A549 (cell line): ENCODE measurements at regions not wholly inside any gene's neighbourhood (a gene's known extent, or its start where the extent isn't known, plus 50 kb on each side); places are given as distances from the start of the nearest gene placed in this dataset.

ENCODE experiments used
- ATAC-seq, 2 experiments: fragments of 200-7000 bp in 1 of 2; fragments of >200 bp in 1 of 2; cut with Nextera tagmentation in 1 of 2; cut with Tn5 transposase in 1 of 2; 3 replicates each; pipeline versions ENCODE4 v1.8.0 to v1.9.1; 2018 to 2020; ENCODE audit warnings: mild to moderate bottlenecking in 1 of 2, moderate library complexity in 1 of 2
- CTCF ChIA-PET: fragments of 300-600 bp; sonication (Branson Sonifier 250); formaldehyde crosslinking; extraction: SDS; loops from one replicate; lab custom pipeline; 2021; ENCODE audit warnings: antibody characterized with exemption, inconsistent platforms; lab: Yijun Ruan, JAX
- POLR2A ChIA-PET: fragments of 350-600 bp; formaldehyde crosslinking; extraction: SDS; loops from one replicate; lab custom pipeline; 2021; ENCODE audit warnings: antibody characterized with exemption, inconsistent platforms; lab: Yijun Ruan, JAX
- DNase-seq, 2 experiments: peaks; one replicate each; pipeline versions ENCODE4 v3.0.0 to v3.0.0-alpha.2; 2011 to 2016; ENCODE audit warnings: low read depth in 1 of 2, low spot score in 1 of 2
- FAIRE-seq: peaks from 2 replicates; lab custom pipeline; 2011; peaks lifted over from hg19 to GRCh38; lab: Jason Lieb, UNC
- H3K27ac ChIP-seq, 2 experiments: fragments of >200 bp; sonication (Bioruptor Twin); formaldehyde crosslinking; 3 replicates each; pipeline ENCODE4 v1.5.1; 2016 to 2017
- H3K4me1 ChIP-seq: fragments of >200 bp; sonication (Bioruptor Twin); formaldehyde crosslinking; 3 replicates; pipeline ENCODE4 v1.6.1; 2016
- H3K4me2 ChIP-seq: fragments of >200 bp; sonication (Bioruptor Twin); formaldehyde crosslinking; 3 replicates; pipeline ENCODE4 v1.6.1; 2016
- H3K4me3 ChIP-seq: fragments of >200 bp; sonication (Bioruptor Twin); formaldehyde crosslinking; 3 replicates; pipeline ENCODE4 v1.5.1; 2016
- H3K9me3 ChIP-seq: fragments of >200 bp; sonication (Bioruptor Twin); formaldehyde crosslinking; 3 replicates; pipeline ENCODE4 v1.6.1; 2016
- BHLHE40 ChIP-seq: IDR thresholded peaks from 2 replicates; pipeline ENCODE4 v1.6.1; 2012; ENCODE audit warnings: low read depth, low read length, inconsistent platforms
- CEBPB ChIP-seq, 2 experiments: fragments of >200 bp in 1 of 2; sonication (Bioruptor Twin) in 1 of 2; formaldehyde crosslinking in 1 of 2; IDR thresholded peaks; 2 replicates each; pipeline ENCODE4 v1.6.1; 2012 to 2016
- CHD2 ChIP-seq: fragments of 150-350 bp; IDR thresholded peaks from 2 replicates; pipeline ENCODE4 v1.6.1; 2014; ENCODE audit warnings: low read length; ENCODE audit not compliant: partially characterized antibody
- EP300 ChIP-seq, 2 experiments: fragments of >200 bp; sonication (Bioruptor Twin); formaldehyde crosslinking; IDR thresholded peaks; 2 replicates in 1 of 2; 3 replicates in 1 of 2; pipeline ENCODE4 v1.6.1; 2016 to 2017
- FOSB ChIP-seq: fragments of 250-450 bp; sonication (Bioruptor Pico); IDR thresholded peaks from 2 replicates; pipeline ENCODE4 v1.5.0; 2020; ENCODE audit warnings: mild to moderate bottlenecking, moderate library complexity
- FOSL2 ChIP-seq, 2 experiments: fragments of 450-650 bp in 1 of 2; fragments of >200 bp in 1 of 2; sonication (Bioruptor Twin) in 1 of 2; formaldehyde crosslinking; IDR thresholded peaks; 2 replicates each; pipeline versions ENCODE4 v1.5.0 to v1.6.1; 2016 to 2020; ENCODE audit warnings: mild to moderate bottlenecking in 1 of 2, moderate library complexity in 1 of 2
- FOXS1 ChIP-seq: fragments of 250-450 bp; sonication (Bioruptor Pico); IDR thresholded peaks from 2 replicates; pipeline ENCODE4 v1.5.0; 2020; ENCODE audit warnings: mild to moderate bottlenecking, moderate library complexity
- HDAC2 ChIP-seq: fragments of 200-600 bp; sonication (generic); IDR thresholded peaks from 2 replicates; pipeline ENCODE4 v1.6.1; 2016
- HOXB13 ChIP-seq: fragments of 250-450 bp; sonication (Bioruptor Pico); IDR thresholded peaks from 2 replicates; pipeline ENCODE4 v1.5.0; 2020; ENCODE audit warnings: low read depth, mild to moderate bottlenecking, moderate library complexity
- HOXB5 ChIP-seq: fragments of 250-450 bp; sonication (Bioruptor Pico); IDR thresholded peaks from 2 replicates; pipeline ENCODE4 v1.5.0; 2020; ENCODE audit warnings: mild to moderate bottlenecking, moderate library complexity
- JUN ChIP-seq, 2 experiments: fragments of >200 bp; sonication (Bioruptor Twin); formaldehyde crosslinking; IDR thresholded peaks; 2 replicates in 1 of 2; 3 replicates in 1 of 2; pipeline ENCODE4 v1.6.1; 2016 to 2017
- JUNB ChIP-seq: fragments of >200 bp; sonication (Bioruptor Twin); formaldehyde crosslinking; IDR thresholded peaks from 2 replicates; pipeline ENCODE4 v1.6.1; 2016
- MAFK ChIP-seq: fragments of 450-650 bp; IDR thresholded peaks from 2 replicates; pipeline ENCODE4 v1.6.1; 2014; ENCODE audit not compliant: partially characterized antibody
- NPAS2 ChIP-seq: fragments of 250-450 bp; sonication (Bioruptor Pico); IDR thresholded peaks from 2 replicates; pipeline ENCODE4 v1.8.0; 2022; ENCODE audit warnings: mild to moderate bottlenecking, moderate library complexity, borderline replicate concordance
- NR3C1 ChIP-seq: fragments of >200 bp; sonication (Bioruptor Twin); formaldehyde crosslinking; IDR thresholded peaks from 3 replicates; pipeline ENCODE4 v1.6.1; 2017
- PHF8 ChIP-seq: fragments of 200-600 bp; sonication (generic); IDR thresholded peaks from 2 replicates; pipeline ENCODE4 v1.6.1; 2016; ENCODE audit warnings: low read depth, mild to moderate bottlenecking, antibody characterized with exemption, moderate library complexity, borderline replicate concordance
- POLR2A ChIP-seq: IDR thresholded peaks from 2 replicates; pipeline ENCODE4 v1.6.1; 2012; ENCODE audit warnings: mild to moderate bottlenecking, low read length
- POLR2AphosphoS2 ChIP-seq: conservative IDR thresholded peaks from 2 replicates; pipeline ENCODE4 v1.6.1; 2012; ENCODE audit warnings: low read length, improper control_type of control experiment, inconsistent platforms
- RFX5 ChIP-seq: fragments of 450-650 bp; IDR thresholded peaks from 2 replicates; pipeline ENCODE4 v1.7.1; 2014; ENCODE audit warnings: antibody characterized with exemption, mild to moderate bottlenecking, moderate library complexity
- SMC3 ChIP-seq: fragments of >200 bp; sonication (Bioruptor Twin); formaldehyde crosslinking; IDR thresholded peaks from 3 replicates; pipeline ENCODE4 v1.6.1; 2018; ENCODE audit warnings: inconsistent platforms
- TFCP2L1 ChIP-seq: fragments of 250-450 bp; sonication (Bioruptor Pico); IDR thresholded peaks from 2 replicates; pipeline ENCODE4 v1.5.0; 2021; ENCODE audit warnings: mild to moderate bottlenecking
- ZC3H11A ChIP-seq: fragments of 450-650 bp; IDR thresholded peaks from 2 replicates; pipeline ENCODE4 v1.6.1; 2014; ENCODE audit warnings: antibody characterized with exemption, mild to moderate bottlenecking
- ZFP36 ChIP-seq: fragments of 450-650 bp; IDR thresholded peaks from 2 replicates; pipeline ENCODE4 v1.6.1; 2014; ENCODE audit warnings: borderline replicate concordance; ENCODE audit not compliant: partially characterized antibody
- ZSCAN20 ChIP-seq: fragments of 250-450 bp; sonication (Bioruptor Pico); IDR thresholded peaks from 2 replicates; pipeline ENCODE4 v1.8.0; 2022; ENCODE audit warnings: mild to moderate bottlenecking, moderate library complexity
- WGBS: methylation state at CpG from one replicate; pipeline ENCODE4 v1.1.6; 2017; ENCODE audit errors: missing lambda C conversion rate; 5-methylcytosine and 5-hydroxymethylcytosine counted together
- TF ChIP-seq, protein P1 (sequence below): IDR thresholded peaks from 2 replicates; pipeline ENCODE4 v1.6.1; 2012
- TF ChIP-seq, protein P2 (sequence below): fragments of 250-450 bp; sonication (Bioruptor Pico); IDR thresholded peaks from 2 replicates; pipeline ENCODE4 v1.5.0; 2020; ENCODE audit warnings: low read depth, mild to moderate bottlenecking, moderate library complexity
- TF ChIP-seq, protein P3 (sequence below): fragments of 200-600 bp; sonication (generic); IDR thresholded peaks from 2 replicates; pipeline ENCODE4 v1.6.1; 2016; ENCODE audit warnings: antibody characterized with exemption, mild to moderate bottlenecking, moderate library complexity
- TF ChIP-seq, protein P4 (sequence below): fragments of 450-650 bp; IDR thresholded peaks from 2 replicates; pipeline ENCODE4 v1.6.1; 2014; ENCODE audit warnings: antibody characterized with exemption

DNA sequence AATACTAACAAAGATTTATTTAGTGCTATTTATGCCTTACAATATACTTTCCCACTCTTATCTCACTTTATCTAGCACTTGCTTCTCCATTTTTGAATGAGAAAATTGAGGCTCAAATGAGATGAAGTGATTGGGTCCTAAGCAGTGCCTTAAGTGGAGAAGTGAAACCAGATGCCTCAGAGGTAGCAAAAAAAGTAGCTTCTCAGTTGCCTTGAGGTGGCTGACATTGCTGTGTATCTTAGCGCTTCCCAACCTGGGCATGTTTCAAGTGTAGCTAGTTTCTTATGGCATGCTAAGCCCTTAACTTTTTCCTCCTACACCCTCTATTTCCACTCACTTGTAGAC is 390.4 kb downstream of the OMA1 start:
- no peaks in the 10 kb centered on the region for H3K9me3 ChIP-seq
- ATAC-seq (no peak), FAIRE-seq (no peak), DNase-seq (no peak)
- CTCF ChIA-PET, result no interaction called here
- no peaks in the 10 kb centered on the region for H3K4me1 ChIP-seq
- H3K27ac ChIP-seq, result no peak overlapping the region
- POLR2A ChIA-PET, result no interaction called here
- 100% methylated on average over 1 of the region's 1 CpG for WGBS
- TF ChIP-seq CHD2 (no peak), SMC3 (no peak), ZSCAN20 (CRISPR knock-in tag) (no peak), EP300 (IDR thresholded peaks at IDR 0.05) (no peak), BHLHE40 (no peak), HOXB5 (no peak), POLR2A (no peak), MAFK (no peak), ZC3H11A (no peak), RFX5 (no peak), TFCP2L1 (CRISPR knock-in tag) (no peak)
- TF ChIP-seq, protein P1, sequence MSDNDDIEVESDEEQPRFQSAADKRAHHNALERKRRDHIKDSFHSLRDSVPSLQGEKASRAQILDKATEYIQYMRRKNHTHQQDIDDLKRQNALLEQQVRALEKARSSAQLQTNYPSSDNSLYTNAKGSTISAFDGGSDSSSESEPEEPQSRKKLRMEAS, result no peak
- TF ChIP-seq, protein P2, sequence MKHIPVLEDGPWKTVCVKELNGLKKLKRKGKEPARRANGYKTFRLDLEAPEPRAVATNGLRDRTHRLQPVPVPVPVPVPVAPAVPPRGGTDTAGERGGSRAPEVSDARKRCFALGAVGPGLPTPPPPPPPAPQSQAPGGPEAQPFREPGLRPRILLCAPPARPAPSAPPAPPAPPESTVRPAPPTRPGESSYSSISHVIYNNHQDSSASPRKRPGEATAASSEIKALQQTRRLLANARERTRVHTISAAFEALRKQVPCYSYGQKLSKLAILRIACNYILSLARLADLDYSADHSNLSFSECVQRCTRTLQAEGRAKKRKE (CRISPR knock-in tag), result no peak
- no peak overlapping the region for H3K4me3 ChIP-seq
- H3K4me2 ChIP-seq, result no peak overlapping the region

DNA sequence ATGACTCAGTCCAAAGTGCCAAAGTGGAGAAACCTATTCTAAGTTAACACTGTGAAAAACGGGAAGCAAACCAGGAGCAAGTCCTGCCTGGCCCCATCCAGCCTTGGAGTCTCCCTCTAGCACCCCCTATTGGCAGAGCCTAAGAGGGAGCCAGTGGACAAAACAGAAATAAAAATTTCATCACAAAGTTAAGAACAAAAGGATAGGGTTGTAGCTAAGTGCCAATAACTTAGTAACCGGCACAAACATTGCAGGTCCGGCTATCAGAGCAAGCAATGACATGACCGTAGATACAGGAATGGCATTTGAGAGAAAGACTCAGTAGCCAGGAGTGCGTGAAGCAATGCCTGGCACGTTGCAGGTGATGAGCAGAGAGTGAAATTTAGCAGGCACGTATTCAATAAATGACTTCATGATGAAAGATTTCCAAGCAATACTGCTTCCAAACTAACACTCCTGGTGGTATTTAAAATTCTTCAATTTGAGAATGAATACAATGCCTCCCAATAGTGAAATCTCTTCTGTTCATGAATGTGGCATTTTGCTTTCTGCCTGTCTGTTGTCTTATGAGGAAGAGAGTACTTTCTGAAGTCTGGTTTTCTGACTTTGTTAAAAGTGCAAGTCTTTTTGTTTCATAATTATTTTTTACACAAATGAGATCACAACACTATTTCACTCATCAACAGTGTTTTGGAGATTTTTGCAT is 391.0 kb downstream of the OMA1 start:
- peak in 1 of 2 experiments; percentile 4 for DNase-seq
- Histone ChIP-seq H3K27ac (no peak overlapping the region), H3K4me1 (no peaks in the 10 kb centered on the region), H3K4me3 (no peak overlapping the region), H3K4me2 (no peak overlapping the region), H3K9me3 (no peaks in the 10 kb centered on the region)
- no peak for ATAC-seq
- ChIA-PET CTCF (no interaction called here), POLR2A (no interaction called here)
- TF ChIP-seq, protein P3, sequence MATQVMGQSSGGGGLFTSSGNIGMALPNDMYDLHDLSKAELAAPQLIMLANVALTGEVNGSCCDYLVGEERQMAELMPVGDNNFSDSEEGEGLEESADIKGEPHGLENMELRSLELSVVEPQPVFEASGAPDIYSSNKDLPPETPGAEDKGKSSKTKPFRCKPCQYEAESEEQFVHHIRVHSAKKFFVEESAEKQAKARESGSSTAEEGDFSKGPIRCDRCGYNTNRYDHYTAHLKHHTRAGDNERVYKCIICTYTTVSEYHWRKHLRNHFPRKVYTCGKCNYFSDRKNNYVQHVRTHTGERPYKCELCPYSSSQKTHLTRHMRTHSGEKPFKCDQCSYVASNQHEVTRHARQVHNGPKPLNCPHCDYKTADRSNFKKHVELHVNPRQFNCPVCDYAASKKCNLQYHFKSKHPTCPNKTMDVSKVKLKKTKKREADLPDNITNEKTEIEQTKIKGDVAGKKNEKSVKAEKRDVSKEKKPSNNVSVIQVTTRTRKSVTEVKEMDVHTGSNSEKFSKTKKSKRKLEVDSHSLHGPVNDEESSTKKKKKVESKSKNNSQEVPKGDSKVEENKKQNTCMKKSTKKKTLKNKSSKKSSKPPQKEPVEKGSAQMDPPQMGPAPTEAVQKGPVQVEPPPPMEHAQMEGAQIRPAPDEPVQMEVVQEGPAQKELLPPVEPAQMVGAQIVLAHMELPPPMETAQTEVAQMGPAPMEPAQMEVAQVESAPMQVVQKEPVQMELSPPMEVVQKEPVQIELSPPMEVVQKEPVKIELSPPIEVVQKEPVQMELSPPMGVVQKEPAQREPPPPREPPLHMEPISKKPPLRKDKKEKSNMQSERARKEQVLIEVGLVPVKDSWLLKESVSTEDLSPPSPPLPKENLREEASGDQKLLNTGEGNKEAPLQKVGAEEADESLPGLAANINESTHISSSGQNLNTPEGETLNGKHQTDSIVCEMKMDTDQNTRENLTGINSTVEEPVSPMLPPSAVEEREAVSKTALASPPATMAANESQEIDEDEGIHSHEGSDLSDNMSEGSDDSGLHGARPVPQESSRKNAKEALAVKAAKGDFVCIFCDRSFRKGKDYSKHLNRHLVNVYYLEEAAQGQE, result no peak
- no peak for TF ChIP-seq CEBPB (IDR thresholded peaks at IDR 0.05)
- no peak for TF ChIP-seq JUNB
- TF ChIP-seq NPAS2 (CRISPR knock-in tag), result no peak
- TF ChIP-seq HDAC2, result no peak
- TF ChIP-seq NR3C1, result no peak
- TF ChIP-seq BHLHE40, result no peak
- TF ChIP-seq JUN (IDR thresholded peaks at IDR 0.05), result no peak
- no peak for TF ChIP-seq POLR2AphosphoS2
- TF ChIP-seq, protein P4, sequence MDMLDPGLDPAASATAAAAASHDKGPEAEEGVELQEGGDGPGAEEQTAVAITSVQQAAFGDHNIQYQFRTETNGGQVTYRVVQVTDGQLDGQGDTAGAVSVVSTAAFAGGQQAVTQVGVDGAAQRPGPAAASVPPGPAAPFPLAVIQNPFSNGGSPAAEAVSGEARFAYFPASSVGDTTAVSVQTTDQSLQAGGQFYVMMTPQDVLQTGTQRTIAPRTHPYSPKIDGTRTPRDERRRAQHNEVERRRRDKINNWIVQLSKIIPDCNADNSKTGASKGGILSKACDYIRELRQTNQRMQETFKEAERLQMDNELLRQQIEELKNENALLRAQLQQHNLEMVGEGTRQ, result no peak
- no peak for TF ChIP-seq PHF8
- TF ChIP-seq HOXB13 (CRISPR knock-in tag), result no peak
- TF ChIP-seq, protein P1, result no peak
- TF ChIP-seq ZSCAN20 (CRISPR knock-in tag), result no peak
- no peak for TF ChIP-seq ZFP36
- TF ChIP-seq FOSL2 (IDR thresholded peaks at IDR 0.05), result no peak
- no peak for TF ChIP-seq FOSL2 (CRISPR knock-in tag; IDR thresholded peaks at IDR 0.05)
- no peak for TF ChIP-seq FOXS1 (CRISPR knock-in tag)
- TF ChIP-seq FOSB (CRISPR knock-in tag), result no peak
- no peak for TF ChIP-seq HOXB5
- no peak for FAIRE-seq
- WGBS, result 0% methylated on average over 7 of the region's 7 CpGs
